GM18870 (cell line): ENCODE measurements at regions not wholly inside any gene's neighbourhood (a gene's known extent, or its start where the extent isn't known, plus 50 kb on each side); places are given as distances from the start of the nearest gene placed in this dataset.
"Not testable (repeated sequence)": the region's sequence is repeated elsewhere in the genome, so short reads cannot be mapped to it uniquely, and the experiment has no call there.

Source experiments
- ATAC-seq: cut with Tn5 transposase; IDR thresholded peaks from one replicate; pipeline ENCODE4 v1.9.1; 2021; ENCODE audit warnings: moderate library complexity; ENCODE audit not compliant: unreplicated experiment

- ATAC-seq, result no peak
Measured at GRCh38 chr12:131407221-131408035, 303.5 kb upstream of the SFSWAP start.

DNA sequence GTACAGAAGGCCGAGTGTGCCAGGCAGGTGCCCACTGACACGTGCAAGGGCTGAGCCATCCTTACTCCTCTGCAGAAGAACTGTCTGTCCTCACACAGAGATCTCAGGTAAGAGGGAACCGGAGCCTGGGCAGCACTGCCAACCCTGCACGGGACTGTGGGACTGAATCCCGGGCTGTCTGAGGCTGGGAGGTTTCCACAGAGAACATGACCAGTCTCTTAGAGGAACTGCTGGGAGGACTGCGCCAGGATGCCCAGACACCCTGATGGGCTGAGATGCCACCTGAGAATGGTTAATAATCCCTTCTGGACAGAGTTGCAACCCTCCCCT, 302.9 kb upstream of the SFSWAP start:
- no peak for ATAC-seq

GRCh38 chr12:131408484-131408883, 302.4 kb upstream of the SFSWAP start:
- no peak for ATAC-seq

DNA sequence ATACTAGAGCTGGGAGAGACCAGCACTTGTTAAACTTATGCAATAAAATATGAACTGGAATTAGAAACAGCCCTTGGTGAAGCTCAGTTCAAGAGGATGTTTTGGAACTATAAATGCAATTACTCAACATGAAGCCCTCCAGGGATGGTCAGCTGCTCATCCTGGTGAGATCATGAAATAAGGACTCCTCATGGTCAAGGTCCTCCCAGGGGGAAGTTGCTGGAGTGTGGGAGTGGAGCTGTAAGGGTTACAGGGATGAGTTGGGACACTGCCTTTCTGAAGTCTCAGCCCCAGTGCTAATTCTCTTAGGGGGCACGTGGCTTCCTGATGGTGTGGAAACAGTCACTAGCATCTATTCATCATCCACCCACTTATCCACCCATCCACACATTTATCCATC, 301.7 kb upstream of the SFSWAP start:
- ATAC-seq, result no peak

GRCh38 chr12:131411827-131412226, 299.1 kb upstream of the SFSWAP start:
- not testable (repeated sequence) for ATAC-seq

DNA sequence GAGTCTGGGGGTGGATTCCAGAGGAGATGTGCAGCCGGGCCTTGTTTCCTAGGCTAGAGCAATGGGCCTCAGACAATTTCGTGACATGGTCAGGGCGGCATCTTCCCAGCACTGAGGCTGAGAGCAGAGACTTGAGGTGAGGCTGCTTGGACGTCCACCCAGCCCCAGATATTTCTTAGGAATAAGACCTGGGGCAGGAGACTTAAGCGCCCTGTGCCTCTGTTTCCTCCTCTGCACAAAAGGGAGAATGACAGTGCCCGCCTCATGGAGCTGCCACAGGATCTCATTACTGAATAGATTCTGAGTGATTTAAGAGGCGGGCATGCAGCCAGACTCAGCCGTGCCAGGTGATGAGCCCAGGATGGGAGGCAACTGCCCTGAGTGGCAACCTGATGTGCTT, 297.9 kb upstream of the SFSWAP start:
- ATAC-seq, result no peak

- ATAC-seq, result no peak
Measured at GRCh38 chr12:131413471-131413870, 297.4 kb upstream of the SFSWAP start.

GRCh38 chr12:131414155-131414922, 296.6 kb upstream of the SFSWAP start:
- ATAC-seq, result not testable (repeated sequence)

DNA sequence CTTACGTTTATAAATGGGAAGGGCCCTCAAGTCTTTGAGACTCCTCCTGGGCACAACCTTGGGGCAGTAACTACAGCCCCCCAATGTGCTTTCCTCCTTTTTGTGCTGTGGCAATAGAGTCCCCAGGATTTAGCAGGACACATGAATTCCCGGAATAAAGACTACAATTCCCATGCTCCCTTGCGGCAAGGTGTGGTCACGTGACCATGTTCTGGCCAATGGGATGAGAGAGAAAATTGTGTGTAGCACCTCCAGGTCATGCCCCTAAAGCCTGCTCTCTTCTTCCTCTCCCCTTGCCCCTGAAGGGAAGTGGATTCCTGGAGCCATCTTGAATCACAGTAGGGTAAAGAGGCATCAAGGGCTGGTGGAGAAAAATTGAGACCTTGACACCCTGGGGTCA, 295.1 kb upstream of the SFSWAP start:
- no peak for ATAC-seq

- ATAC-seq, result no peak
Measured at GRCh38 chr12:131418121-131418520, 292.8 kb upstream of the SFSWAP start.

- ATAC-seq, result no peak
Measured at GRCh38 chr12:131418884-131419283, 292.0 kb upstream of the SFSWAP start.

DNA sequence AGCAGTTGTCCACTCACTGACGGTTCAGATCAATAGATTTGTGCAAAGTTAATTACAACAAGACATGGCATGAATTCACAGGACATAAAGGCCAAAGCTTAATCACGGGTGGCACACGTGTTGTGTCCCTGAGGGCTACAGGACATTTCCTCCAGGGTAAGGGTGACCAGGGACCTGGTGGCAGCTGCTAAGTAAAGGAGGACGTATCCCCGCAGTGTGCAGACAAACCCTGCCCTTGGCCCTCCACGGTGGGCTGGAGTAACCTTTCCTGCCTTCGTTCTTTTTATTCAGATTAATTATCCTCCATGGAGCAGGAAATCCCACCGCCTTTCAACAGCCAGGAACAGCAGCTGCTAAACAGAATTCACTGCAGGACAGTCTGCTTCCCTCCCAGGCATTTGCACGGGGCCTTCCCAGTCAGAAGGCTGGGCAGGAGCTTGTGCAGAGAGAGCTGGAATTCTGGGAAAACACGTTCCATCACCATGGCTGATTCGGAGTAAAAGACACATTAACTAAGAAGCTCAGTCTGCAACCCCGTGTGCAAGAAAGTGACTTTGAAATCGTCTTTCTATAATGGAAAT, 289.9 kb upstream of the SFSWAP start:
- no peak for ATAC-seq

DNA sequence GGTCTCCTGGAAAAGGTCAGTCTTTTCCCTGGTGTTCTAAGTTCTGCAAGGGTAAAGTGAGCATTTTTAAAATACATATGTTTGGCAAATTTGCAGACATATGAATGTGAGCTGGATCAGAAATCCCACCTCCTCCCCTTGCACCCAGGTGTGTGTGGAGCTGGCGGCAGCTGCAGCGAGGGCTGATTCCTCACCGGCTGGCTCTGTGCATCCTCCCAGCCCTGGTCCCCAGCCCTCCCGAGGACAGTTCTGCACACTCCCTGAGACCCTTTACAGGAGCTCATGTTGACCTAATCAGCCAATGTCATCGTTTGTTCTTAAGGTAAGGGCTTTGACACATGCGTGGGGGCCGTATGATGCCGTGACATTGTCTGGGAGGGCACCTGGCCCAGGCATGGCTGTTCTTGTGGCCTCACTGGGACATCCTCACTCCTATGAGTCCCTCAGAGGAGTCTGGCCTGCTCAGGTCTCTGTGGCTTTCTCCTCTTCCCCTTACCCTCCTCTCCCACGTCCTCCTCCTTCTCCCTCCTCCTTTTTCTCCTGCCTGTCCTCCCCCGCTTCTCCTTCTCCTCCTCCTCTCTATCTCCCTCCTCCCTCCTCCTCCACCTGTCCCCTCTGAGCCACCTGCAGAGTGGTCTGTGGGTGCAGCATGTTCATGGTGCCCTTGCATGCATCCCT, 289.2 kb upstream of the SFSWAP start:
- no peak for ATAC-seq

- no peak for ATAC-seq
Measured at GRCh38 chr12:131422187-131422520, 288.7 kb upstream of the SFSWAP start.

DNA sequence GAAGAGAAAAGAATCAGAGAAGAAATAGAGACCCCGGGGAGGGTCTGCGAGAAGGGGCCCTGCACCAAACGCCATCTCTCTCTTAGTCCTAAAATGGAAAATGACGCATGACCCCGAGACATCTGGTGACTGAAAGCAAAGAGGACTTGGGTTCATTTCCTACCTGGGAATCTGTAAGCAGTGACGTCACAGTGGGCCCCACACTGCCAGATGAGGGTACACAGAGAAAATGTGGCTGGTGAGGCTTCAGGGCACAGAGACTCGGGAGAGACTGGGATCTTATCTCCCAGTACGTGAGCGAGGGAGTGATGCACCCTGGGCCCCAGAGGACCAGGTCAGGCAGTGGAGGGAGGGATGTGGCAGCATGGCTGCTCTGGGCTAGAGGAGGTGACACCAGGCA, 288.1 kb upstream of the SFSWAP start:
- ATAC-seq, result no peak

- no peak for ATAC-seq
Measured at GRCh38 chr12:131424270-131424669, 286.6 kb upstream of the SFSWAP start.

GRCh38 chr12:131425112-131426075, 285.5 kb upstream of the SFSWAP start:
- ATAC-seq, result no peak

- ATAC-seq, result no peak
Measured at GRCh38 chr12:131428091-131428685, 282.7 kb upstream of the SFSWAP start.

DNA sequence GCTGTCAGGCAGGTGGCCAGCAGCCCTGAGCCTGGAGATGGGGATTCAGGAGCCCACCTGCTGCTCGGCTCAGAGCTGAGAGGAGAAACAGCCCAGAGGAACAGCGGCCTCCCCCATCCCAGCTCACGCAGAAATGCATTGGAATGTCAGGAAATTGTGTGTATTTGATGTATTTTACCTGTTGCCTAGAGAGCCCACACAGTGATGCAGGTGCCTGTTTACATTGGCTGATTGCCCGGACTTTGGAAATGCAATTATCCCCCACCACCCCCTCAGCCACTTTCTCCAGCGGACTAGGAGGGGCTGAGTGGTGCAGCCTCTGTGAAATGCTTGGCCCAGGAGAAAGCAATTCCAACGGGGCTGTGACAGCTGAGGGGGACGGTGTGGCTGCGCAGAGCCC, 281.7 kb upstream of the SFSWAP start:
- not testable (repeated sequence) for ATAC-seq

- not testable (repeated sequence) for ATAC-seq
Measured at GRCh38 chr12:131429697-131430096, 281.2 kb upstream of the SFSWAP start.
